GM19397 (cell line): ENCODE measurements at regions not wholly inside any gene's neighbourhood (a gene's known extent, or its start where the extent isn't known, plus 50 kb on each side); places are given as distances from the start of the nearest gene placed in this dataset.

Experiments
- ATAC-seq: cut with Tn5 transposase; IDR thresholded peaks from one replicate; pipeline ENCODE4 v1.9.1; 2021; ENCODE audit warnings: mild to moderate bottlenecking, moderate library complexity; ENCODE audit not compliant: unreplicated experiment

DNA sequence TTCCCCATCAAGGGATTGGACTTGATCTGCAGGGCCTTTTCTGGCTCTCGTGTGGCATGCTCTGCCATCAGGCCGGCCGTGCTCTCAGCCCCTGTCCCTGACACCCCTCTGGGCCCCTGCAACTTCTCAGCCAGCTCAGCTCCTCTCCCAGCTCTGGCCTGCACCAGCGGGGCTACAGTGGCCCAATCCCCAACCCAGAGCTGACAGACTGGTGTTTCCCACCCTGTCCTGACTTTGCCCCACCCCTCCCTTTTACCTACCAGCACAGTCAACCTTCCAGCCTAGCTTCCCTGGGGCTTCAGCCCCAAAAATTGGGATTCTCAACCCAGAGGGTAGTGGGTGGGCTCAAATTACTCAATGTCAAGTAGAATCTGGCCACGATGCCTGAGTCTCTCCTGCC lies 149.3 kb downstream of the SYF2 start:
- no peak for ATAC-seq

DNA sequence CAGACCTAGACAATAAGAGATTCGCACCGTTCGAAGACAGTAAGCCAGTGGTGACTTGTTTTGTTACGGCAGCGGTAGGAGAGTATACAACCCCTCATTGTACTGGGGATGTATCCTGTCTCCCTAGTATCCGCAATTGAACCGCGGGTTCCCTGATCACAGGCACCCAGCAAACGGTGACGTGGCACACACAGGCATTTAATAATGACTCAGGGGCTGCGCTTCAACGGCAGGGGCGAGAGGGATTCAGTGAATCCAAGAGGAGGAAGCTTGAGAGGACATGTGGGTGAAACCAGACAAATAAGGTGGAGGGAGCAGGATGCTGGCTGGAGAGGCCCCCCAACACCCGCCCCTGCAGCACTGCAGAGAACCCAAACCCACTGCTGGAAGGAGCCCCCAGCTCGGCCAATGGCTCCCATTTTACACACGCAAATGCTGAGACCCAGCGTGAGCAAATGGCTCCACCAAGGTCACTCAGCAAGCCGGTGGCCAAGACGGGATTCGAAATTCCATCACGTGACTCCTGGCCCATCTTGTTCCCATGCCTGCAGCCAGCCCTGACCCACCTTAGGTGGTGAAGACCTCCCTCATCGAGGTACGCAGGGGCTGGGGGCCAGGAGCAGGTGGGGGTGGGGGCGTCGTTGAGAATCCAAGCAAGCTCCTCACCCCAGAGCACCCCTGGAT lies 149.9 kb downstream of the SYF2 start:
- ATAC-seq: no peak

DNA sequence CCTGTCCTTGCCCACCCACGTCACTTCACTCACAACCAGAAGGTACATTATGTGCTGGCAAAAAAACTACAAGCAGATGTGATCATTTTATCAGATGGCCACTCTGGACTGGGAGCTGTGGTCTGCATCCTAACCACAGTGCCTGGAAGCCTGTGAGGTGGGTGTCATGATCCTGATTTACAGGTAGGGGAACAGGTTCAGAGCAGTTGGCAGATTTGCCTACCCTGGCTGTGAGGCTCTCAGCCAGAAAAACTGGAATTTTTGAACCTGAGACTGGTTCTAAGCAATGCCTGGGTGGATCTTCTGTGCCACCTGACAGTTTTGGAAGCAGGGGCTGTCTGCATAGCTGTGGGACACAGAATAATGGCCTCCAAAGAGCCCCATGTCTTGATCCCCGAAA lies 150.8 kb downstream of the SYF2 start:
- ATAC-seq: no peak

DNA sequence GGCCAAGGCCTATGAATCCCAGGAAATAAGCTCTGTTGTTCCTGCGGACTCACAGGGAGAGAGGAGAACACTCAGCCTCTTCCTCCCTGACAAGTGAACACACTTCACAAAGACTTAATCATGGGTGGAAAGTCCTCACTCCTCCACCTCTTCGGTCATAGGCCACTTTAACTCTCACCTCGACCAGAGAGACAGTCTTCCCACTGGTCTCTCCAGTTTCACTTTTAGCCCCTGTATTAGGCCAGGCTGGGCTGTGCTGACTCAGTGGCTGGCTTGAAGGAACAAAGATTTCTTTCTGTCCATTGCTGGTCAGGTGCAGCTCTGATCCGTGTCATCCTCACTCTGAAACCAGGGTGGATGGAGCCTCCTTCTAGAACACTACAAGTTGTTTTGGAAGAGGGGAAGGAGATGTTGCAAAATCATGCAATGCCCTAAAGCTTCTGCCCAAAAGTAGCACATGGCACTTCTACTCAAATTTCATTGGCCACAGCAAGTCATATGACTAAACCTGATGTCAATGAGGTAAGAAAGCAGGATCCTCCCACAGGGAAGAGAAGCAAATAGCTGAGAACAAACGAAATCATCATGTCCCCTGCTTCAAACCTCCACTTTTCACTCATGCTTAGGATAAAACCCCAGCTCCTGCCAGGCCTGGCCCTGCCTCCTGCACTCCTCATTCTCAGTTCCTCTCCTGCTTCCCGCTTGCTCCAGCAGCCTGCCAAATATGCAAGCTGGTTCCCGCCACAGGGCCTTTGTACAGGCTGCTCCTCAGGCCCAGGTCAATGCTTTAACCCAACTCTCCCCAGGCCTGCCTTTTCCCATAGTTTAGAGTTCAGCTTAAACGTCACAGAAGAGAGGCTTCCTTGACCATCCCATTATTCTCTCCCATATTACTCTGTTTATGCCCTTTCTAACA lies 150.5 kb upstream of the RUNX3 start:
- no peak for ATAC-seq

DNA sequence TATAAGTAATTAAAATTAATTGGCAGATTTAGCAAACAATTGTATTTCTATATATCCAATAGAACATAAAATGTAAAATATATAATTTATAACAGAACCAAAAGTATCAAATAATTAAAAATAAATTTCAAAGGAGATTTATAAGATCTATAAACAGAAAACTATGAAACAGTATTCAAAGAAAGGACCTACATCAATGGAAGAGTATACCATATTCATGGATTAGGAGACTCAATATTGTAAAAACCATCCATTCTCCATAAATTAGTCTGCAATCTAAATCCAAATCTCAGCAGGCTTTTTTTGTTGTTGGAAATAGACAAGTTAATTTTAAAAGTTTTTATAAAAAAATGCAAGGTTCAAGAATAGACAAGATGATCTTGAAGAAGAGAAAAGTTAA lies 149.0 kb upstream of the RUNX3 start:
- ATAC-seq: no peak

DNA sequence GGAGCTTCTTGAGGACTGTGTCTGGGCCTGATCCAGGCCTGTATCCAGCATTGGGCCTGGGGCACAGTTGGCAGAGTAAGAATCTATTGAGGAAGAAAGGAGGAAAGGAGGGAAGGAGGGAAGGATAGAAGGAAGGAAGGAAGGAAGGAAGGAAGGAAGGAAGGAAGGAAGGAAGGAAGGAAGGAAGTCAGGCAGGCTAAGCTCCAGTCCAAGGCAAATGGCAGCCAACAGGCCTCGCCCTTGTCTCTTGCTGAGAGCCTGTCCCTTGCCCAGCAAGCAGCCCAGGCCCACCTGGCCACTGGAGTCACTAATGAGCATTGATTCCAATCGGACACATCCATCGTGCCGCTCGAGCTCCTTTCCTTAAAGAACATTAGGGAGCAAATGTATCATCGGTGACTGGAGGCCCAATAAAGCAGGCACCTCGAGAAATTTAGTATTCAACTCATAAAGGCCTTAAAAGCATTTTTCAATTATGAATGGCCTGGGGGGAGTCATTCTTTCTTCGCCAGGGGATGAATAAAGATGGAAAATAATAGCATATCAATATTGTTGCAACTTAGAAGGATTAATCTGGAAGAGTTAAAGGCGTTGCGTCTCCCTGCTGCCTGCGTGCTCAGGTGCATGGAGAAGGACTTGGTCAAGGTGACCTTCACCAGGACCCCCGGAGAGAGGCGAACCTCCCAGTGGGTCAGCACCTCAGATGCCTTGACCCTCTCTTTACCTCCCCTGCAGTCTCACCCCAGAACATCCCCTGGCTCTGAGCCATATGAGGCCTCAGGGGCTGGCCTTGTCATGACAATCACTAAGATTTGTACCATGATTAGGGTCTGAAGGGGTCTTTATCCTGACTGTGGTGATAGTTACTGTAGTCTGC lies 144.5 kb upstream of the RUNX3 start:
- ATAC-seq: no peak

DNA sequence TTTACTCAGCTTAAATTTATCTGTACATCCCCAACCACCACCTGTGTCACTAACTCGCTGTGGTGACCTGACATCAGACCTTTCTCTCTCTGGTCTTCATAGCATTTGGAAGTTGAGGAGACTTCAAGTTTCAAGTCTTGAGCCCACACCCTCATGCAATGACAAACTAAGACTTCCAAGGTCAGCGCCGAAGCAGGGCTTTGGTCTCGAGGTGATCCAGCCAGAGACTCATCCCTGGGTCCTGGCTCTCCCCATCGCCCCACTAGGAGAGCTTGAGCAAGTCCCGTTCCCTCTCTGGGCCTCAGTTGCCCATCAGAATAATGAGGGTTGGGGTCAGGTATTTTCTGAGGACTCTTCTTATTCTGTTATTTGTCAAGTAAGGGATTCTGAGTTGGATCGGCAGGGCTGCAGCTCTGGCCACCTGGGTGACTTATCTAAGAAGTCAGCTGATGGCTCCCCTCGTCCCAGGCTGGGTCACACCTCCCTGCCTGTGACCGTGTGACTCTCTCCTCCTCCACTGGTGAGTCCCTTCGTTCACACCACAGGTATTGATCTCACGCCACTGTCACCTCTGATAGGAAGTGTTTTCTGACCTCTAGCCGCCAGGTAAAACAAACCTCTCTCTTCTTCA lies 143.7 kb upstream of the RUNX3 start:
- no peak for ATAC-seq

DNA sequence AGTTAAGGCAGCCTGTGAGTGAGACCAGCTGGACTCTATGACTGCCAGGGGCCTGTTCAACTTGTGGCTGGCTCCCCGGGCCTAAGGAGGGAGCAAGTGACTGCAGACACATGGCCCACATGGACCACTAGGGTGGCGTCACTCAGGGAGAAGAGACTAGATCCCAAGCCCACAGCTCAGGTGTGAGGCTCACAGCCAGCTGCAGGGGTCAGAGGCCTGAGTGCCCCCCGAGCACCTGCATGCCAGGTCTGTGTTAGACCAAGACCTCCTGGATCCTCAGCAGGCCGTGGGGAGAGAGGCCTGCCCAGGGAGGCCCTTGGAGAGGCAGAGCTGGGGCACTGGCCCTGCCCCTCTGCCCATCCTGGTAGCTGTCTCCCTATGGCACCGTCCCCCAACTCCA lies 142.4 kb upstream of the RUNX3 start:
- ATAC-seq: no peak

DNA sequence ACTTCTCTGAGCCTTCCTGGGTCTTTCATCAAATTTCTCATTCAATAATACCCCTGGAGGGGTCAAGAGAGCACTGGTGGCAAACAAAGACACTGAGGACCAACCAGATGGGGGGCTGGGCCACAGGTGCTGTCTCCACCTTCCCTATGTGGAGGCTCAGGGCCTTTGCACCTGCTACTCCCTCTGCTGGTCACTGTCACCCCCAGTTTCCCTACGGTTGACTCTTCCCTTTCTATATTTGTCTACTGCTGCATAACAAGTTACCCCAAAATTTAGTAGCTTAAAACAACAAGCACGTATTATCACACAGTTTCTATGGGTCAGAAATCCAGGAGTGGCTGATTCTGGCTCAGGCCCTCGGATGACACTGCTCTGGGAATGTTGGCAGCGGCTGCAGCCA lies 138.8 kb upstream of the RUNX3 start:
- no peak for ATAC-seq

DNA sequence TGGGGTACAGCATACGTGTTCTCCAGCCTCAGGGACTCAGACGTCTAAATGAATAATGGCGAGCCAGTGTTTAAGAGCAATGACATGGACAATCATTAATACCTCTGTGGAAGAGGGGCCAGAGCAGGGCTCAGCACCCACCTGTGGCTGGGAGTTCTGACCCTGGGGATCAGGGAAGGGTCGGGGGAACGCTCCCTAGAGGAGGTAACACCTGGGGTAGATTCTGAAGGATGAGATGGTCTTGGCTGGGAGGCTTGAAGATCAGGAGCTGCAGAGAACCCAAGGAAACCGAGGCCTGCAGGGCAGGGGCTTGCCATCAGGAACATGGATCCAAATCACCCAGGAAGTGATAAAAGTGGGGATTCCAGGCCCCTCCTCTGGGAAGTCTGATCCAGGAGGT lies 138.2 kb upstream of the RUNX3 start:
- ATAC-seq: no peak

DNA sequence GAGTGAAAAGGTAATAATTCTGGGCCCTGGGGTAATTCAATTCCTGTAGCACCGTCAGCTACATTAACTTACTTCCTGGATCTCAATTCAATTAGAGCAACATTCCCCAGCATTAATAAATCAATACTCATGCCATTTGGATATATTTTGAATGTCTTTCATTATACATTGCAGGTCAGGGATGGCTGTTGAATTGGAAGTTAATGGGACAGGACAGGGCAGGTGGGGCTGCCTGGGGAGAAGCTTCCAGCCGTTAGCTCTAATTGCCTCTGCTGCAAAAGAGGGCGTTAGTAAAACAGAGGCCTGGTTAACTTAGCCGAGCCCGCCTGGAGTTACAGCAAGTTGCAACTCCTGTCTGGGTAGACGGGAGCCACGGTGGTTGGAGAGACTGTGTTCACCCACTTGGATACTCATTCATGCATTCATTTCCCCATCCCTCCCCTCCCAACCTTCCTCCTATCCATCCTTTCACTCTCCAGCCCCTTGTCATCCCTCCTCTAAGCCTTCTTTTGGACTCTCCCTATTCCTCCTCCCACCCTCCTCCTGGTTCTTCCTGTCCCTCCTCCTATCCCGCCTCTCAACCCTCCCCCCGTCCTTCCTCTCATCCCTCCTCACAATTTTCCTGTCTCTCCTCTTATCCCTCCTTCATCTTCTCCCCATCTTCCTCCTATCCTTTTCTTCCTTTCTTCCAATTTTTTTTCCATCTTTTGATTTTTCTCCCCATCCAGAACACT lies 137.6 kb upstream of the RUNX3 start:
- ATAC-seq: no peak

DNA sequence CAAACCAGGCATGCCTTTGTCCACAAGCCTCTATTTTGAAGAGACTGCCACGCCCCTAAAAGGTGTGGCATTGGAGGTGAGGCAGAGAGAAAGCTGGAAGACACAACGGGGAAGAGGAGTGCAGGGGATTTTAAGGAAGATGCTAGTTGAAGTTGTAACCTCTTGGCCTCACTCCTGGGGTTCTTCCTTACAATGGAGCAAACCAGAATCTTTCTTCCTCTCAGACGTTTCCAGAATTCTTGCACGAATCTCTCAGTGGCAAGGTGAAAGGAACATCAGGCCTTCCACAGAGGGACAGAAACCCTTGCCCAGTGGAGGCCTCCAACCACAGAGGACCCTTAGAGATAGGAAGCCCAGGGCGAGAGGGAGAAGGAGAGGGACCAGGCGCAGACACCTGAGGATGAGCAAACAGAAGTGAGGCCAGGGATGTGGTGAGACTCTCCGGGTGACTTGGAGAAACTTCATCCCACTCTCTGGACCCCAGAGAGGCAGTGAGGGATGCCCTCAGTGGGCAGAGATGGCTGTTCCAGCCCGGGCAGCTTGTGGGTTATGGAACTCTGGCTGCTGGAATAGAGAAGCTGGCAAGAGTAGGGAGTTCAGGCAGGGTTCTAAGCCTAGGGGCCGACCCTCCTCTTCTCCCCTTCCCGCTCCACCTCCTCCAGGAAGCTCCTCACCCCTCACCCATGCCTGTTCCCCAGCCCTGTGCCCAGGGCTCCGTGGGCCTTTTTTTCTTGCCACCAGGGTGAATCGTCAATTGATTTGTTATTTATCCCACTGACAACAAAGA lies 136.8 kb upstream of the RUNX3 start:
- ATAC-seq: no peak

DNA sequence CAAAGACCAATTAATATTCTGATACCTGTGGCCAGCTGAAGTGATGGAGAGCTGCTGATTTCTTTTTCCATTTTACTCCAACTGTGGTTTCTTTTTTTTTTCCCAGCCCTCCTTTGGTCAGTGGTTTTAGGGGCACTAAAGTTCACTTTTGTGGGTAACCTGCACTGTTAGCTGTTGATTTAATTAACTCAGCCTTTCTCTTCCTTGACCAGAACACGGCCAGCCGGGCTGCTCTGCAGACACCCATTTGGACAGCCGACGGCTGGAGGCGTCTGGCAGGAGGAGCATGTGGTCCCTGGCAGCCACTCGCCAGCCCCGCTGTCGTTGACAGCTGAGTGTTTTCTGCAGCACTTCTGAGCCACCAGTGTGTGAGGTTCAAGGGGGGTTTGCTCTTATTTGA lies 136.2 kb upstream of the RUNX3 start:
- ATAC-seq: no peak

DNA sequence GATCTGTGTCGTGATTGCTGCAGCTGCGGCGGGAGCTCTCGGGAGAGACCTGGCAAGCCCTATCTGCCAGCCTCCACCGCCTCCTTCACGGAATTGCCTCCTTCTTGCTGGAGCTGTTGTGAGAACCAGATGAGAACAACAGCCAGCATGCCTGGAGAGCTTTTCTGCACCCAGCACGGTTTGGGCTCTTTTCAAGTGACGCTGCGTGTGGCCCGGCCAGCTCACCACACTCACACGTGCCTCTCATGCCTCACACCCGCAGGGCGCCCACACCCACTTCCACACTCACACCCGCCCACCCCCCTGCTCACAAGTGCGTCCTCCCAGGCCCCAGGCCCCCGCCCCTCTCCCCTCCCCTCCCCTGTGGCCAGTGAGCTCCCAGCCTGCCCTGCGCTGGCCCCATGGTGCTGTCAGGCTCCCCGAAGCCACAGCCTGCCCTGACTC lies 135.7 kb upstream of the RUNX3 start:
- no peak for ATAC-seq

DNA sequence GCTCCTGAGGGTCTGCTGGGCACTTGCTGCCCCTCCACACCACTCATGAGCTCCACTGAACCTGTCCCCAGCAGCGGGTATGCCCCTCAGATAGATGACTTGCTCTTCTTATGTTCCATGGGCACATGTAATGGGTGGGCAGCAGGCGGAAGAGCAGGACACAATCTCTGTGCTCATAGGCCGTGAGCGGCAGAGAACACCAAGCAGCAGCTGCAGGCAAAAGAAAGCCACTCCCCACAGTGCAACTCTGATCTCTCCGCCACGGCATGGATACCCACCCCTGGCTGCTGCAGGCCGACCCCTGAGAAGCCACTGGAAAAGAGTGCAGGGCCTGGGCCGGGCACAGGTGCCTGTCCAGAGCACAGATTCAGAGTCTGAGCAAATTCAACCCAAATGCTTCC lies 135.2 kb upstream of the RUNX3 start:
- no peak for ATAC-seq

DNA sequence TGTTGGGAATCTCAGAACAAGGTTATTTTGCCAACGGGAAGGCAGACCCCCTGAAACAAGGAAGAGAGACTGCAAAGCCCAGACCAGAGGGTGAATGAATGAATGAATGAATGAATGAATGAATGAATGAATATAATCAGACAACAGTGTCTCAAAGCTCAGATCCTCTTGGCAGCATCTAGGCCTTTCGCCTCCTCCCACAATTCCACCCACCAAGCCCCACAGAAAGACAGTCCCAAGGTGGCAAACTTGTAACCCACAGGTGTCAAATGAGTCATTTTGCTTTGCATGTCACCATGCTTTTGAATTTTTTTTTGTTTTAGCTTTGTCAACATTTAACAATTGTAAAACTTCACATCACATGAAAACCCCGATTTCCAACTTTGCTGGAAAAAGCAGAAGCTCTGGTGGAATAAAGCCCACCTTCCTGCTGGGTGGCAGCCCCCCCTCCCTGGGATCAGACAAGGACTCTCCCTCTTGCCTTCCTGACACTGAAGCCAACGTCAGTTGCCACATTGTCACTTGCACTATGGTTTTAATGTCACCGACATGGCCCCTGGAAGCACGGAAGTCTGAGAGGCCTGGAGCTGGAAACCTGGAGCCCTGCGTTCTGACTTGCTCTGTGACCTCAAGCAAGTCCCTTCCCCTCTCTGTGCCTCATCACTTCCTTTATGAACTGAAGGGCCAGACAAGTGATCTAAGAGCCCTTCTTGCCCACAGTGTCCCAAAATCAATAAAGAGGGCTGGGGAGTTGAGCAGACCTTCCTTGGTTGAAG lies 134.6 kb upstream of the RUNX3 start:
- ATAC-seq: no peak

DNA sequence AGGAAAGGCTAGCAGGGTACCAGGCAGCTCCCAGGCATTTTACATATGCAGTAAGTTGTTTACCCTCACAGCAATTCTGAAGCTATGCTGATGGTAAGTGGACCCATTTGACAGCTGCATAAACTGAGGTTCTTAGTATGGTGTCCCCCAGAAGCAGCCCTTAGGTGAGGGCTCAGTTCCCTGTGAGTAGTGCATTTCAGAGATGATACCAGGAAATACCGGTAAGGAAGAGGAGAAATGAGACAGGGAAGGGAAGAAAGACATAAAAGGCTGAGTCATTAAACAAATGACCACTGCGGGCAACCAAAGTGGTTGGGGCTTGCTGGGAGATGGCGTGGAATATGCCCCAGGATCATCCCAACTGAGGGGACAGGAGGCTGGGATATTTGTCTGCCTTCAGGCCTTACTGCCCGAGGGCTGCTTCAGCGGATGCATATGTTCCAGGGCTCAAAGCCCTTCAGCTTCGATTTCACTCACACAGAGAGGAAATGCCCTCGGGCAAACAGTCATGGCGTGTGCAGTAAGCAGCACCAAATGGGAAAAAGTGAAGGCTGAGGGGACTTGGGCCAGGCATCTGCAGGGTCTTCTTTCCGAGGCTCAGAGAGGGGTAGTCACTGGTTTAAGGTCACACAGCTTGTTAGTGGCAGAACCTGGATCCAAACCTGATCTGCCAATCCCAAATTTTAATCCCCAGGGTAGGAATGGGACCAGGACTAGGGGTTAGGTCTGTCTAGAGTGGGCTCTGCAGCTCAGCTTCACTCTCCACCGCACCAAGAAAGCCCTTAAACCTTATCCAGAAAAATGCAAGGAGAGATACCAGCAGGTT lies 133.7 kb upstream of the RUNX3 start:
- ATAC-seq: no peak
